ENCODE measurements at regions not wholly inside any gene's neighbourhood (a gene's known extent, or its start where the extent isn't known, plus 50 kb on each side); places are given as distances from the start of the nearest gene placed in this dataset.

DNA sequence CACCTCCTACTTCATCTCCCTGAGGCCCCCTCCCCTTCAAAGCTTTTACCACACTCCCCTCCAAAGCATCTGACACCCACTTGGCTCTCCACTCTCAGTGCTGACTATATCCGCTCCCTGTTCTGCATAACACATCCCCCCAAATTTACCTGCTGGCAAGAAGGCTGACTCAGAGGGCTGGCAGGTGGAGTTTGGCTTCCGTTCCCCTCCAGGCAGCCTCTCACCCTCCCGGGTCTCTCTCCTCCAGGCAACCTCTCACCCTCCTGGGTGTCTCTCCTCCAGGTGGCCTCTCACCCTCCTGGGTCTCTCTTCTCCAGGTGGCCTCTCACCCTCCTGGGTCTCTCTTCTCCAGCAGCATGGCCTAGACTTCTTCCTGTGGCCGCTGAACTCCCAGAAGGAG, 562.1 kb downstream of the NPHP4 start (continued):
- TF ChIP-seq NR2F1 (conservative IDR thresholded peaks at IDR 0.05) (no peak), PAX8 (IDR thresholded peaks at IDR 0.05) (no peak)

DNA sequence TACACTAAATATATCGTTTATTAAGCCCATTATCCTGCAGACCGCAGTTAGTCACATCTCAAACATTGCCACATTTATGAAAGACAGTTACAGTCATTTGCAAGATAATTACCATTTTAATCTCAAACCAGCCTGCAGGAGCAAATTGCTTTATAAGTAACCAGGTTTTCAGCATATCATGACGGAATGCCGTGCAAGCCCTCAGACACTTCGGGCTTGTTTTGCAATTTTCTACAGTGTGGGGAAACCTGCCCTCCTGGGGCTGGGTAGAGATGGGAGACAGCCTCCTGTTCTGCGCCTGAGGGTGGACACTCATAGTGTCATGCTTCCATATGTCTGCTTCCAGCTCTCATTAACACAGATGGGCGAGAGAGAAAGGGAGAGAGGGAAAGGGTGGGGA, 563.9 kb downstream of the NPHP4 start:
- H3K4me2 ChIP-seq (ENCODE audit: control insufficient read depth, insufficient read depth) = no peak overlapping the region
- no peaks in the 10 kb centered on the region for H3K79me2 ChIP-seq (ENCODE audit: control insufficient read depth, insufficient read depth, low read length)
- DNase-seq (ENCODE audit: low read depth, low spot score) (no peak), ATAC-seq (no peak), FAIRE-seq (no peak)
- no TSS peak for BruUV-seq (replicated peaks)
- TF ChIP-seq MEF2A (IDR thresholded peaks at IDR 0.05; ENCODE audit: insufficient read depth, low read depth, low read length) (no peak), JUND (IDR thresholded peaks at IDR 0.05; ENCODE audit: low read depth, low read length) (no peak), EED (IDR thresholded peaks at IDR 0.05; ENCODE audit: low read depth) (no peak), EZH2 (IDR thresholded peaks at IDR 0.05; ENCODE audit: borderline replicate concordance, control insufficient read depth, low read depth, low read length) (no peak), EGR1 (IDR thresholded peaks at IDR 0.05; ENCODE audit: borderline replicate concordance in 1 of 2, low read depth in 2 of 2, low read length in 2 of 2) (no peak), TARDBP (IDR thresholded peaks at IDR 0.05; ENCODE audit: borderline replicate concordance) (no peak), NR2F1 (conservative IDR thresholded peaks at IDR 0.05) (no peak), TAF1 (IDR thresholded peaks at IDR 0.05; ENCODE audit: borderline replicate concordance, low read depth, low read length) (no peak), BACH1 (IDR thresholded peaks at IDR 0.05; ENCODE audit: borderline replicate concordance) (no peak), ATF7 (IDR thresholded peaks at IDR 0.05; ENCODE audit: low read depth) (no peak), BCL11A (IDR thresholded peaks at IDR 0.05; ENCODE audit: low read depth, low read length) (no peak), NFYB (IDR thresholded peaks at IDR 0.05; ENCODE audit: insufficient read depth, low read depth, low read length) (no peak), RB1 (IDR thresholded peaks at IDR 0.05; ENCODE audit: borderline replicate concordance) (no peak), POLR2A (IDR thresholded peaks at IDR 0.05; ENCODE audit: low read depth, low read length) (no peak), ASH2L (IDR thresholded peaks at IDR 0.05; ENCODE audit: borderline replicate concordance, low read depth) (no peak)
- TF ChIP-seq, protein P1, sequence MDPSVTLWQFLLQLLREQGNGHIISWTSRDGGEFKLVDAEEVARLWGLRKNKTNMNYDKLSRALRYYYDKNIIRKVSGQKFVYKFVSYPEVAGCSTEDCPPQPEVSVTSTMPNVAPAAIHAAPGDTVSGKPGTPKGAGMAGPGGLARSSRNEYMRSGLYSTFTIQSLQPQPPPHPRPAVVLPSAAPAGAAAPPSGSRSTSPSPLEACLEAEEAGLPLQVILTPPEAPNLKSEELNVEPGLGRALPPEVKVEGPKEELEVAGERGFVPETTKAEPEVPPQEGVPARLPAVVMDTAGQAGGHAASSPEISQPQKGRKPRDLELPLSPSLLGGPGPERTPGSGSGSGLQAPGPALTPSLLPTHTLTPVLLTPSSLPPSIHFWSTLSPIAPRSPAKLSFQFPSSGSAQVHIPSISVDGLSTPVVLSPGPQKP (IDR thresholded peaks at IDR 0.05; ENCODE audit: low read depth, low read length) = no peak
- TF ChIP-seq, protein P2, sequence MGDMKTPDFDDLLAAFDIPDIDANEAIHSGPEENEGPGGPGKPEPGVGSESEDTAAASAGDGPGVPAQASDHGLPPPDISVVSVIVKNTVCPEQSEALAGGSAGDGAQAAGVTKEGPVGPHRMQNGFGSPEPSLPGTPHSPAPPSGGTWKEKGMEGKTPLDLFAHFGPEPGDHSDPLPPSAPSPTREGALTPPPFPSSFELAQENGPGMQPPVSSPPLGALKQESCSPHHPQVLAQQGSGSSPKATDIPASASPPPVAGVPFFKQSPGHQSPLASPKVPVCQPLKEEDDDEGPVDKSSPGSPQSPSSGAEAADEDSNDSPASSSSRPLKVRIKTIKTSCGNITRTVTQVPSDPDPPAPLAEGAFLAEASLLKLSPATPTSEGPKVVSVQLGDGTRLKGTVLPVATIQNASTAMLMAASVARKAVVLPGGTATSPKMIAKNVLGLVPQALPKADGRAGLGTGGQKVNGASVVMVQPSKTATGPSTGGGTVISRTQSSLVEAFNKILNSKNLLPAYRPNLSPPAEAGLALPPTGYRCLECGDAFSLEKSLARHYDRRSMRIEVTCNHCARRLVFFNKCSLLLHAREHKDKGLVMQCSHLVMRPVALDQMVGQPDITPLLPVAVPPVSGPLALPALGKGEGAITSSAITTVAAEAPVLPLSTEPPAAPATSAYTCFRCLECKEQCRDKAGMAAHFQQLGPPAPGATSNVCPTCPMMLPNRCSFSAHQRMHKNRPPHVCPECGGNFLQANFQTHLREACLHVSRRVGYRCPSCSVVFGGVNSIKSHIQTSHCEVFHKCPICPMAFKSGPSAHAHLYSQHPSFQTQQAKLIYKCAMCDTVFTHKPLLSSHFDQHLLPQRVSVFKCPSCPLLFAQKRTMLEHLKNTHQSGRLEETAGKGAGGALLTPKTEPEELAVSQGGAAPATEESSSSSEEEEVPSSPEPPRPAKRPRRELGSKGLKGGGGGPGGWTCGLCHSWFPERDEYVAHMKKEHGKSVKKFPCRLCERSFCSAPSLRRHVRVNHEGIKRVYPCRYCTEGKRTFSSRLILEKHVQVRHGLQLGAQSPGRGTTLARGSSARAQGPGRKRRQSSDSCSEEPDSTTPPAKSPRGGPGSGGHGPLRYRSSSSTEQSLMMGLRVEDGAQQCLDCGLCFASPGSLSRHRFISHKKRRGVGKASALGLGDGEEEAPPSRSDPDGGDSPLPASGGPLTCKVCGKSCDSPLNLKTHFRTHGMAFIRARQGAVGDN (IDR thresholded peaks at IDR 0.05) = no peak
- H3K27me3 ChIP-seq (replicated peaks in 1 of 2; ENCODE audit: control insufficient read depth in 2 of 2, insufficient read depth in 2 of 2, low read length in 1 of 2) = no peaks in the 10 kb centered on the region; a peak in 1 of 4 replicates
- ChIA-PET POLR2A (no interaction called here), SMC1A (ENCODE audit: uncharacterized antibody, unreplicated experiment) (no interaction called here), CTCF (no interaction called here), RAD21 (ENCODE audit: unreplicated experiment) (no interaction called here)
- no peak overlapping the region for H3K9ac ChIP-seq (ENCODE audit: control insufficient read depth, insufficient read depth, low read length)
- no peak overlapping the region for H3K4me3 ChIP-seq
- H3K9me3 ChIP-seq (replicated peaks; ENCODE audit: control insufficient read depth, insufficient read depth, low read length) = no peaks in the 10 kb centered on the region
- no peak overlapping the region for H3K27ac ChIP-seq (ENCODE audit: control insufficient read depth, insufficient read depth)
- no peaks in the 10 kb centered on the region for H3K36me3 ChIP-seq (ENCODE audit: control insufficient read depth in 2 of 2, insufficient read depth in 2 of 2, low read length in 1 of 2)
- intact Hi-C loops (cut with micrococcal nuclease; ENCODE audit: unreplicated experiment) (no loop called here), in situ Hi-C loops (cut with MboI) (no loop called here)
- WGBS (ENCODE audit: insufficient coverage, insufficient replicate concordance, low lambda C conversion rate, missing lambda C conversion rate) = 8% methylated on average over 7 of the region's 7 CpGs
- H2AFZ ChIP-seq (ENCODE audit: control insufficient read depth, low read depth, low read length) = no peak overlapping the region
- H3K4me1 ChIP-seq (ENCODE audit: control insufficient read depth, insufficient read depth, low read length) = no peaks in the 10 kb centered on the region
- no peaks in the 10 kb centered on the region for H4K20me1 ChIP-seq (ENCODE audit: control insufficient read depth, insufficient read depth)
